DND-41 (cell line): ENCODE measurements at regions not wholly inside any gene's neighbourhood (a gene's known extent, or its start where the extent isn't known, plus 50 kb on each side); places are given as distances from the start of the nearest gene placed in this dataset.

ENCODE experiments used
- ATAC-seq: fragments of 200-7000 bp; cut with Tn5 transposase; 3 replicates; pipeline ENCODE4 v1.9.1; 2021; ENCODE audit warnings: low read depth; ENCODE audit not compliant: insufficient read depth
- DNase-seq: peaks from one replicate; pipeline ENCODE4 v3.0.0-alpha.2; 2020
- H2AFZ ChIP-seq: 2 replicates; pipeline ENCODE4 v1.6.0; 2012; ENCODE audit warnings: low read depth, low read length
- H3K27ac ChIP-seq: 2 replicates; pipeline ENCODE4 v1.5.1; 2012; ENCODE audit warnings: low read length, inconsistent platforms
- H3K27me3 ChIP-seq: fragments of 200-600 bp; sonication (generic); 2 replicates; pipeline ENCODE4 v1.6.0; 2012; ENCODE audit warnings: low read length, mild to moderate bottlenecking, inconsistent platforms; ENCODE audit not compliant: insufficient read depth, poor library complexity
- H3K36me3 ChIP-seq: 2 replicates; pipeline ENCODE4 v1.5.1; 2012; ENCODE audit warnings: low read length, inconsistent platforms; ENCODE audit not compliant: insufficient read depth
- H3K4me1 ChIP-seq: 2 replicates; pipeline ENCODE4 v1.5.1; 2012; ENCODE audit warnings: mild to moderate bottlenecking, low read length; ENCODE audit not compliant: insufficient read depth
- H3K4me2 ChIP-seq: 2 replicates; pipeline ENCODE4 v1.6.0; 2012; ENCODE audit warnings: mild to moderate bottlenecking, moderate library complexity, low read length, inconsistent platforms; ENCODE audit not compliant: insufficient read depth
- H3K4me3 ChIP-seq, 2 experiments: fragments of 200-600 bp in 1 of 2; shearing (Covaris generic) in 1 of 2; 2 replicates each; pipeline ENCODE4 v1.5.1; 2012 to 2016; ENCODE audit warnings: inconsistent platforms in 2 of 2, low read length in 2 of 2, mild to moderate bottlenecking in 2 of 2, low read depth in 1 of 2, moderate library complexity in 1 of 2
- H3K79me2 ChIP-seq: 2 replicates; pipeline ENCODE4 v1.6.0; 2012; ENCODE audit warnings: low read length, inconsistent platforms; ENCODE audit not compliant: insufficient read depth
- H3K9ac ChIP-seq: 2 replicates; pipeline ENCODE4 v1.6.0; 2012; ENCODE audit warnings: low read depth, mild to moderate bottlenecking, inconsistent platforms, low read length, moderate library complexity
- H3K9me3 ChIP-seq: 2 replicates; pipeline ENCODE4 v1.5.1; 2012; ENCODE audit warnings: low read length, moderate library complexity, mild to moderate bottlenecking, inconsistent platforms; ENCODE audit not compliant: insufficient read depth, severe bottlenecking
- H4K20me1 ChIP-seq: 2 replicates; pipeline ENCODE4 v1.6.0; 2012; ENCODE audit warnings: low read length; ENCODE audit not compliant: insufficient read depth
- CTCF ChIP-seq: IDR thresholded peaks from 2 replicates; pipeline ENCODE4 v1.5.1; 2012; ENCODE audit warnings: borderline replicate concordance, low read length, moderate library complexity, mild to moderate bottlenecking; ENCODE audit not compliant: poor library complexity, severe bottlenecking; ENCODE audit errors: extremely low read depth
- EZH2 ChIP-seq: IDR thresholded peaks from 3 replicates; pipeline ENCODE4 v1.6.1; 2012; ENCODE audit warnings: borderline replicate concordance, low read depth, mild to moderate bottlenecking, moderate library complexity, low read length, inconsistent platforms; ENCODE audit not compliant: severe bottlenecking

- H3K4me1 ChIP-seq, result no peaks in the 10 kb centered on the region
- H3K9me3 ChIP-seq, result no peaks in the 10 kb centered on the region
- no peak overlapping the region for H3K9ac ChIP-seq
- no peaks in the 10 kb centered on the region for H3K79me2 ChIP-seq
- no peak overlapping the region for H3K27ac ChIP-seq
- H3K4me3 ChIP-seq, result no peak overlapping the region
- ATAC-seq (no peak), DNase-seq (no peak)
- no peaks in the 10 kb centered on the region for H4K20me1 ChIP-seq
- H3K4me2 ChIP-seq, result no peak overlapping the region
- TF ChIP-seq CTCF (no peak), EZH2 (no peak)
- no peak overlapping the region for H2AFZ ChIP-seq
- no peaks in the 10 kb centered on the region for H3K36me3 ChIP-seq
- H3K27me3 ChIP-seq, result no peaks in the 10 kb centered on the region
Observed at GRCh38 chr4:35080799-35081198, 1163.5 kb downstream of the ARAP2 start.

- Histone ChIP-seq H3K9me3 (no peaks in the 10 kb centered on the region), H3K36me3 (no peaks in the 10 kb centered on the region), H3K27ac (no peak overlapping the region), H3K4me2 (no peak overlapping the region), H3K27me3 (no peaks in the 10 kb centered on the region), H3K4me3 (no peak overlapping the region), H3K9ac (no peak overlapping the region), H4K20me1 (no peaks in the 10 kb centered on the region), H2AFZ (no peak overlapping the region), H3K79me2 (no peaks in the 10 kb centered on the region), H3K4me1 (no peaks in the 10 kb centered on the region)
- no peak for DNase-seq
- ATAC-seq, result no peak
- no peak for TF ChIP-seq CTCF
- no peak for TF ChIP-seq EZH2
Observed at GRCh38 chr4:35087218-35087617, 1157.1 kb downstream of the ARAP2 start.

- Histone ChIP-seq H3K9me3 (no peaks in the 10 kb centered on the region), H3K36me3 (no peaks in the 10 kb centered on the region), H3K79me2 (no peaks in the 10 kb centered on the region), H4K20me1 (no peaks in the 10 kb centered on the region), H3K4me2 (no peak overlapping the region), H3K27ac (no peak overlapping the region), H3K4me3 (no peak overlapping the region), H3K9ac (no peak overlapping the region), H3K27me3 (no peaks in the 10 kb centered on the region), H2AFZ (no peak overlapping the region), H3K4me1 (no peaks in the 10 kb centered on the region)
- DNase-seq (no peak), ATAC-seq (no peak)
- TF ChIP-seq EZH2, result no peak
- no peak for TF ChIP-seq CTCF
Observed at GRCh38 chr4:35100932-35101331, 1143.4 kb downstream of the ARAP2 start.

GRCh38 chr4:35102066-35102465 lies 1142.2 kb downstream of the ARAP2 start:
- no peaks in the 10 kb centered on the region for H3K36me3 ChIP-seq
- TF ChIP-seq CTCF (no peak), EZH2 (no peak)
- no peak overlapping the region for H2AFZ ChIP-seq
- H3K27ac ChIP-seq, result no peak overlapping the region
- no peak for DNase-seq
- no peaks in the 10 kb centered on the region for H3K27me3 ChIP-seq
- ATAC-seq, result no peak
- no peaks in the 10 kb centered on the region for H4K20me1 ChIP-seq
- H3K4me3 ChIP-seq, result no peak overlapping the region
- H3K9ac ChIP-seq, result no peak overlapping the region
- H3K4me2 ChIP-seq, result no peak overlapping the region
- no peaks in the 10 kb centered on the region for H3K79me2 ChIP-seq
- H3K9me3 ChIP-seq, result no peaks in the 10 kb centered on the region
- H3K4me1 ChIP-seq, result no peaks in the 10 kb centered on the region
